ENCODE measurements at regions not wholly inside any gene's neighbourhood (a gene's known extent, or its start where the extent isn't known, plus 50 kb on each side); places are given as distances from the start of the nearest gene placed in this dataset.
"Not testable (repeated sequence)": the region's sequence is repeated elsewhere in the genome, so short reads cannot be mapped to it uniquely, and the experiment has no call there.

DNA sequence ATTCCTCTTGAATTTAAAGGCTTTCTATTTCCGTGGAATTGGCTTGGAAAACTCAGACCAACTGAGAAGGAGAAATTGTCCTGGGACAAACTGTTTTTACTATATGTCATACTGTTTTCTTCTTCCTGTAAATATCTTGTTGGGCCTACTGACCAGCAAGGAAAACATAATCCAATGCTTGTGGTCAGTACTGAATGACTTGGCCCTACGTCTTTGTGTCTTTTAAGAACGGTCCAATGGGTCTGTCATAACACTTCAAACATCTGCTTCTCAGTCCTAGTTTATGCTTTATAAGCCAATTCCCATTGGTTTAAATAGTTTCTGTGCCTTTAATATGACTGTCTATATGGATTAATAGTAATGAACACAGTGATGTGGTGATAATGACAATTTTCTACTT, 248.5 kb upstream of the DDHD1 start:
- DNase-seq (ENCODE audit: low read depth in 3 of 3) = no peak

DNA sequence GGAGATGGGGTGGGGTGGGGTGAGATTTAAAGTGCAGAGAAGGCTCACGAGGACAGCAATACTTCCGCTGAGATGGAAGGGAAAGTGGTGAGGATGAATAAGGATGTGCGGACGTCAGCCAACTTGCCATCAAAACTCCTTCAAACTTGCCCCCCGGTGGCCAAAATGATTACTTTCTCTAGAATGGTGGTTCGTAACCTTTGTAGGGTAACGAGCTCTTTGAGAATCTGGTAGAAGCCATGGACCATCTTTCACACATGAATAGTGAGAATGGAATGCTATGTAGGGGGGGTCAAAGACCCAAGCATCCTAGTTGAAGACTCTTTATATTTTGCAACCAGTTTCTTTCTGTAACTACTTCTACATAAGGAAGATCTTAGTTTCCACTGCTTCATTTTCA, 245.9 kb upstream of the DDHD1 start:
- no peak for DNase-seq (ENCODE audit: low read depth in 3 of 3)

DNA sequence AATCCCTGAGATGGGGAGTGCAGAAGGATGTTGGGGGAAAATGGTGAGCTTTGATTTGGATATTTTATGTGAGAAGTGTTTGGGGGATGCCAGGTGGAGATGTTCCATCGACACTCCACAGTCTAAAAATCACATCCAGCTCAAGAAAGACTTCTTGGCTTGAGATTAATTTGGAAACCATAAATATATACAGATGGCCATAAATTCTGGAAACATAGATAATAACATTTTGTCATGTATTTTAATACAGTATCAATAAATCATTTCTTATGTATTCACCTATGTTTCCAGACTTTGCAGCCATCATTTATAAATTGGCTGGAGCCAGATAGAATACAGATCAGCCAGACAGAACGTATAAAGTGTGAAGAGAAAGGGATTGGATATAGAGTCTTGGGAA, 245.5 kb upstream of the DDHD1 start:
- no peak for DNase-seq (ENCODE audit: low read depth in 3 of 3)

DNA sequence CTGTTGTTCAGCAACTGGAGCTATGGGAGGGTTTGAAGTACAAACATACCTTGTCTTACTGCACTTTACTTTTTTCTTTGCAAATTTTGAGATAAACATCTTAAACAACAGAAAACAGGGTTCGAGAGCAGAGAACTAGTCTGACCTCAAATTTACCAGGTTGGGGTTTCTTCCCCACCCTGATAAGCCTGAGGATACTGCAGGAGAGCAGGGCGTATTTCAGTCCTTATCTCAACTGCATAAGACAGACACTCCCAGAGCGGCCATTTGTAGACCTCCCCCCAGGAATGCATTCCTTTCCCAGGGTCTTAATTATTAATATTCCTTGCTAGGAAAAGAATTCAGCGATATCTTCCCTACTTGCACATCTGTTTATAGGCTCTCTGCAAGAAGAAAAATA, 242.1 kb upstream of the DDHD1 start:
- not testable (repeated sequence) for DNase-seq (ENCODE audit: low read depth in 3 of 3)

DNA sequence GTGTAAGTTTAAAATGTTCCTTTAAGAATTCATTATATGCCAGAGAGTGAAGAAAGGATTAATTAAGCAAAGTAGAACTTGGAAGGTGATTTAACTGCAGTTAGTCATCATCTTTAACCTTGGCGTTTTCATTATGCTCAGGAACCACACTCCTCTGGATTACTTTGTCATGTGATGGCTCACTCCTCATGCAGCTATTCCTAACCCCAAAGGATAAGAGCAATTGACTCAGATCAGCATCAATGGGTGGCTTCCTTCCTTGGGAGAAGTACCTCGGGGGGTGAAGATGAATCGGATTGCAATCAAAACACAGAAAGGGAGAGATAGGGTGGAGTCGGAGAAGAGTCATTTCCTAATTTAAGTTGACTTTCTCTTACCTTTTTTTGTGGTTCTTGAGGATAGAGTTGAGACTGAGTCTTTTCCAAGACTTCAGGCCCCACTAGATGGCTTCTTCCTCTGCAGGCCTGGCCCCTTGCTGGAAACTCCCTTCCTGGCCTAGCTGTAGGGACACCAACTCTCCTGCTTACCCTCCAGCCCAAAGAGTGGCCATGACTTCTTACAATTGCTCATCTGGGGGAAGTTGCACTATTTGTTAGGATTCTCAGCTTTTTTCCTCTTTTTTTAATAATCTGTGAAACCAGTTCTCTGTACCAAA, 238.6 kb upstream of the DDHD1 start:
- no peak for DNase-seq (ENCODE audit: low read depth in 3 of 3)

DNA sequence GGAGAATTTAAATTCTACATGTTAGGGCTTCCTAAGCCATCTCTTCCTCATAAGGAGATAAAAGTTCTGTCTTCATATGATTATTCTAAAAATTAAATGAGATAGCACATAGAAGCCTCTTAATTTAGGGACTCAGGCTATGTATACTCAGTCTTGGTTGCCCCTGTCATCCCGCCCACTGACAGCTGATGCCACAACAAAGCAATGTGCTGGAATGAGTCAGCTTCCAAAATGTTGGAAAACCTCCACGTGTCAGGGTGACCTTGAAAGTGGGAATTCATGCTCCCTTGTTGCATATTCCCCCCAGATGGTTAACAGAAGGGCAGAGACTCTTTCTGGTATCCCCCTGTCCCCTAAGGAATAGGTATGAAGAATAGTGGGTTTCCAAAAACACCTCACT, 238.0 kb upstream of the DDHD1 start:
- DNase-seq (ENCODE audit: low read depth in 3 of 3) = no peak

DNA sequence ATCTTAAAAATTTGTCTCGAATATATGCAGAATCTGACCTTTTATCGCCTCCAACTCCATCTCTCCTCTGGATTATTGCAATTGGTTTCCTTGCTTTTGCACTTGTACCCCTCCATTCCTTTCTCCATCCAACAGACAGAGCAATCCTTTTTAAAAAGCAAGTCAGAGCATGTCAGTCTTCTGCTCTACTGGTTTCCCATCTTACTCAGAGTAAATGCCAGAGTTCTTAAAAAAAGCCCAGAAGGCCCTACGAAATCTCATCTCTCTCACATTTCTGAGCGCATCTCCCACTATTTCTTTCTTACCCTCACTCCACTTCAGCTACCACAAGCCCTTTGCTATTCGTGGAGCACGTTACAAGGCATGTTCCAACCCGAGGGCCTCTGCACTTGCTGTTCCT, 236.9 kb upstream of the DDHD1 start:
- no peak for DNase-seq (ENCODE audit: low read depth in 3 of 3)

DNA sequence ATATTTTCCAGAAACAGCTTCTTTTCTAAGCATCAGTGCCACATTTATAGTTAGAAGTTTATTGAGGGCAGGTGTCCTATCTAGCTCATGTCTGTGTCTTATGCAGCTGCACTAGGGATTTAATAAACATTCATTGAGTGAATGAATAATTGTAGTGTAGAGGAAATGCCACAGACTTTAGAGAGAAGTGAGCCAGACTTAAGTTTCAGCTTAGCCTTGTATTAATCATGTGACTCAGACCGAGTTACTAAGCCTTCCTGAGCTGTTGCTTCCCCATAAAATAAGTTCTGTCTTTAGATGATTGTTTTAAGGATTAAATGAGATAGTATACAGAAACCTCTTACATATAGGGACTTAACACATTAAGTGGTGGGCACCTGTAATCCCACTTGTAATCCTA, 236.1 kb upstream of the DDHD1 start:
- DNase-seq (ENCODE audit: low read depth in 3 of 3) = no peak

DNA sequence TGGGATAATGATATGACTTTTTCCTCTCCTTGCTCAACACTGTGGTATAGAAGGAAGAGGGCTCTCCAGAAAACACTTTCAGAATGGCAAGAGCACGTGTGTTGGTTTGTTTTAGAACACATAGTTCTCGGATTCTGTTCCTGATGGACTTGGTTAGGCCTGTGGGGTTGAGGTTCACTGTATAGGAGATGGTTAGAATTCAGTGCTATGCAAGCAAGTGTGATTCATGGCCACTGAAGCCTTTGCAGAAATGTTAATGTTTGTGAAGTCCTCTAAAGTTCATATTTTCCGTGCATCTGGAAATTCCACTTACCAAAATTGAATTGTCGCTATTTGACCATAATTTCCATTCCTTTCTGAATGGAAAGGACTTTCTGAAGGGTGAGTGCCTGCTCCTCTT, 233.2 kb upstream of the DDHD1 start:
- no peak for DNase-seq (ENCODE audit: low read depth in 3 of 3)

DNA sequence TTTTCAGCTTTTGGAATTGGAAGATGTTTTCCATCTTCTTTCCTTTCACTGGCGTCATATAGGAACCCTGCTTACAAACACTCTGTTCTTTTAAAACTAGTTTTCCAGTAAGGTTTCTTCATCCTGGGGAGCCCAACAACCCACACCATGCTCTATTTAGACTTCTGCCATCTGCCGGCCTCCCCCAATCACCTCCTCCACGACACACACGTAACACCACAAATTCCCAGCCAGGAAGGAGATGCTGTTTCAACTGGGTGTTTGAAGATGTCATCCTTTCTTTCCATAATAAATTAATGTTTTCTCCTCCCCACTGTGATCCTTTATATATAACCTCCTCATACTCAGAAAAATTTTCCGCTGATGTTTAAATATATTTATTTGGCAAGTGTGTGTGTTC, 231.4 kb upstream of the DDHD1 start:
- DNase-seq (ENCODE audit: low read depth in 3 of 3) = no peak

DNA sequence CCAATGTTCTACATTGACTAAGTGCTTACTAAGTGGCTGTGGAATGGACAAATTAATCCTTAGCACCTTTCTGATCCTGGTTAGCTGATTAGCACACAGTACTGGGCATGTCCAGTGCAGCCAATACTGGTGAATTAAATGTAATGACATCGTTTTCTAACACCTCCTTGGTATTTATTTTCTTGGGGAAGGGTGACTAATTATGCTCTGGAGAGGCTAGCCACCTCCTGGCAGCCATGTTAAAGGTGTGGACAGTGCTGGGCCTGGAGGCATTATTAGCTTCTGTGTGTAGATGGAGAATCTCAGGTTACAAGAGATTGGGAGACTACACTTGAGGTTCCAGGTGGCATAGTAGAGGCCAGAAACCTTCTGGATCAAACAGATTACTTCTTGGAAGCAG, 230.9 kb upstream of the DDHD1 start:
- DNase-seq (ENCODE audit: low read depth in 3 of 3) = no peak

DNA sequence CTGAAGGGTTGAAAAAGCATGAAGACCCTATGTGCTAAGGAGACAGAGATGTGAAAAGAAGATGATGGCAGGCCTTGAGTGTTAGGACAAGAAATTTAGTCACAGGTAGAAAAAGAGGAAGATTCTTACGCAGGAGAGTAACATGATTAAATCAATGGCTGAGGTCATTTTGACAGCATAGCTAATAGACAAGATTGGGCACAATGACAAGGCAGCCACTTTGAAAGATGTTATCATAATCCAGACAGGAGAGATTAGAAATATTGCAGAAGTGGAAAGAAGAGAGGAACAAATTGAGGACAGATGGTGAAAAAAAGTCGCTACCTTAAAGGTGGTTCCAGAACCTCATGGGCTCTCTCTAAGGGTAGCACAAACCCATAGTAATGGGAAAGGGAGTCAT, 228.8 kb upstream of the DDHD1 start:
- no peak for DNase-seq (ENCODE audit: low read depth in 3 of 3)

DNA sequence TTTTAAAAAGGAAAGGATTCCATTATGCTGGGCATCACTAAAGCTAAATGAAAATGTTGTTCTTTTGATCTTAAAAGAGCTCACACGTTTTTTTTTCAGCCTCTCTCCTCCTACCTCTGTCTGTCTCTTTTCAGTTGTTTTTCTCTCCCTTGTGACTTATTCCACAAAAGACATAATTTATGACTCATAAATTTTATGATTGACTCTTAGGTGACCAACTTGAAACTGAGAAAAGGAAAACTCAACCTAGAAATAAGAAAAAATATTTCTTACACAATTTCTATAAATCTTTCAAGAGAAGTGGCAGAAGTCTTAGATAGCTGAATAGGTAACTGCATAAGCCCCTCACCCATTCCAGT, 227.7 kb upstream of the DDHD1 start:
- no peak for DNase-seq (ENCODE audit: low read depth in 3 of 3)

DNA sequence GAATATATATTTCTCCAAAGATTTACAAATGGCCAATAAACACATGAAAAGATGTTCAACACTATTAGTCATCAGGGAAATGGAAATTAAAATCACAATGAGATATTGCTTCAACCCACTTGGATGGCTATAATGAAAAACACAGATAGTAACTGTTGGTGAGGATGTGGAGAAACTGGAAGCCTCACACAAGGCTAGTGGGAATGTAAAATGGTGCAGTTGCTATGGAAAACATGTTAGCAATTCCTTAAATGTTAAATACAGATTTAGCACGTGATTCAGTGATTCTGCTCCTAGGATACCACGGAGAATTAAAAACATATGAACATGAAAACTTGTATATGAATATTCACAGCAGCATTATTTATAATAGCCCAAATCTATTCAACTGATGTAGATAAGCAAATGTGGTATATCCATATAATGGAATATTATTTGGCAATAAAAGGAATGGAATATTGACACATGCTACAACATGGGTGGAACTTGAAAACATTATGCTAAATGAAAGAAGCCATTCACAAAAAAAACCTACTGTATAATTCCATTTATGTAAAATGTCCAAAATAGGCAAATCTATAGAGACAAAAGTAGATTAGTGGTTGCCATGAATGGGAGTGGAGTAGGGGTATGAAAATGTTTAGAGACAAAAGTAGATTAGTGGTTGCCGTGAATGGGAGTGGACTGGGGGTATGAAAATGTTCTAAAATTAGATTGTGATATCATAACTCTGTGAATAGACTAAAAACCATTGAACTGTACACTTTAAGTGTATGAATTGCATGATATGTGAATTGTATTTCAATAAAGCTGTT, 227.1 kb upstream of the DDHD1 start:
- DNase-seq (ENCODE audit: low read depth in 3 of 3) = no peak

DNA sequence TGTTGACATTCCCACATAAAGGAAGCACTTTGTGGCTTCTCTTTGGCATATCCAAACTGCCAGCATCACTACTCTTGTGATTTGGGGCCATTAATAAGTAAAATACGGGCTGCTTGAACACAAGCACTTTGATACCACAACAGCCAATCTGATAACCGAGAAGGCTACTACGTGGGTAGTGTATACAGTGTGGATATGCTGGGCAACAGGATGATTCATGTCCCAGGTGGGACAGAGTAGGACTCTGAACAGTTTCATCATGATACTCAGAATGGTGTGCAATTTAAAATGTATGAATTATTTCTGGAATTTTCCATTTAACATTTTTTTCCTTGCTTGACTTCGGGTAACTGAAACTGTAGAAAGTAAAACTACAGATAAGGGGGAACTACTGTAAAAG, 225.0 kb upstream of the DDHD1 start:
- DNase-seq (ENCODE audit: low read depth in 3 of 3) = no peak

DNA sequence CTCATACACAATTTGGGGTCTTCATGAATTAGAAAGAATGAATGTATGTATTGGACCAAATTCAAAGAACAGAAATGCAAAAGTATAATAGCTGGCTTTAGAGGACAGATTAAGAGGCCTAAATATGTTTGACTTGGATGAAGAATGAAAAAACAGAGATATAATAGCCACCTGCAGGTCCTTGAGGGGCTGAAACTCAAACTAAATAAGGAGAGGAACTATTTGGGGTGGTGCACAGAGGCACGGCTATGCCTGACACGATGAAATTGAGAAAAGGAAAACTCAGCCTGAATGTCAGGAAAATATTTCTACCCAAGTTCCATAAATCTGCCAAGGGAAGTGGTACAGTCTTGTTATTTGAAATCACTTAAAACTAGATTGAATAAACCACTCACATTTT, 222.9 kb upstream of the DDHD1 start:
- DNase-seq (ENCODE audit: low read depth in 3 of 3) = no peak

DNA sequence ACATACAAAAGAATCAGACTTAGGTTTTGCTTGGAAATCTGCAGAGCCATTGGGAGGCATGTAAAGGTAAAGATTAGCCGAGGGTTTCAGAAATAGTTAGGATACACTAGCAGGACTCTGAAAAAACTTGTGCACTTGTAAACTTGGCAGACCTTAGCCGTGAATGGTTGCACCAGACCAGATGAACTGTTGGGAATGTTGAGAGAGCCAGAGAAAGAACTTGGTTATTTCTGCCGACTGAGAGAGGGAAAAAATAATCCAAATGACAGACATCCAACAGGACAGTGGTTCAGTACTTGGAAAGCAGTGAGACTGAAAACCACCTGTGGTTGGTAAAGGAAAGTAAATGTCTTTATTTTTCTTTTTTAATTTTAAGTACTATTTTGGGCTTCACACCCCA, 222.5 kb upstream of the DDHD1 start:
- no peak for DNase-seq (ENCODE audit: low read depth in 3 of 3)

DNA sequence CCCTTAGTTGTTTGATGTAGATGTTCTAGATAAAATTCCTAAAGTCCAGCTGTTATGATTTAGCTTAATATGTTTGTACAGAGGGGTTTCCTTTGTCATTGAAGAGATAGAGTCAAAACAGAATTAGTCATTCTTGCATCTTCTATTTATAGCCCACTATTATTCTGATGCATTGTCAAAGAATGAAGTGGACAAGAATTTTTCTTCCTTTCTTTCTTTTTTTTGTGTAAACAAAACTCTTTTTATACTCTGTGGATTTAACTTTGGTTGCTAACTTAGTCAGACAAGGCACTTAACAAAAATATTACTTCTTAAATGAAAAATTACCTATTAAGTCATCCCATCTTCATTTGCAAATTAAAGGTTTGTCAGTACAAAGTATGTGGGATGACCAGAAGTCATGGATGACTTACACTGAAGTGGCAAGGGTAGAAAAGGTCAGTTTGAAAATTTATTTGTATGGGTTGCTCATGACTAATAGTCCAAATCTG, 215.6 kb upstream of the DDHD1 start:
- DNase-seq (ENCODE audit: low read depth in 3 of 3) = no peak

DNA sequence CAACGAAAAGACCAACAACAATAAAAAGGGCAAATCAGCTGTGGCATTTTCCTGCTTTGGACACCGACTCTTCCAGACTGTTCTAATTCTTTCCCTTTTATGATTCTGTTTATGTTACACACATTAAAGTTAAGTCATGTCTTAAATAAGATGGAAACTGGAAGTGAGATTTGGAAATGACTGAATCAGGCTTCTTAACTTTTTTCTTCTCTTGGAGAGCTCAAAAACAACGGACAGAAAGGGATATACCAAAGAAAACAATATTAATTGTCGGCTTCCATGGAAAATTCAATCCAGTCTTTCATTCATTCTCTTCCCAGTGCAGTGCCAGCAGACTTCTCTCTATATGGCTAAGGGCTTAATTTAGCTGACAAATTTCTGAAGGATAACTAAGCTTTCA, 214.9 kb upstream of the DDHD1 start:
- DNase-seq (ENCODE audit: low read depth in 3 of 3) = no peak

DNA sequence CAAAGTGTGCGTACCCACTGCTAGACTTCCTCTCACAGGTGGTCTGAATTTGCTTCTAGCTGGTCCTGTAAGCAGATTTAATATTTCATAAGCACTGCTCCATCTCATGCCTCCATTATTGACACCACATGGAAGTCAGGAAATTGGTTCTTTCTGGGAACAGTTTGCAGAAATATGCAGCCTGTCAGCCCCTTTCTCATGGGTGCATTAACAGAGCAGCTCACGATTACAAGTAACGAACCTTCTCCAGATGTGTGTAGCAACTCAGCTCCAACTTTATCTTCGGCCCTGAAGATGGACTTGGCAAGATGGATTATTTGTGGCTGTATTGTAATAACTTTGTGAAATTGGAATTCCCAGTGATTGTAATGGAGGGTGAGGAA, 214.5 kb upstream of the DDHD1 start:
- DNase-seq (ENCODE audit: low read depth in 3 of 3) = no peak

DNA sequence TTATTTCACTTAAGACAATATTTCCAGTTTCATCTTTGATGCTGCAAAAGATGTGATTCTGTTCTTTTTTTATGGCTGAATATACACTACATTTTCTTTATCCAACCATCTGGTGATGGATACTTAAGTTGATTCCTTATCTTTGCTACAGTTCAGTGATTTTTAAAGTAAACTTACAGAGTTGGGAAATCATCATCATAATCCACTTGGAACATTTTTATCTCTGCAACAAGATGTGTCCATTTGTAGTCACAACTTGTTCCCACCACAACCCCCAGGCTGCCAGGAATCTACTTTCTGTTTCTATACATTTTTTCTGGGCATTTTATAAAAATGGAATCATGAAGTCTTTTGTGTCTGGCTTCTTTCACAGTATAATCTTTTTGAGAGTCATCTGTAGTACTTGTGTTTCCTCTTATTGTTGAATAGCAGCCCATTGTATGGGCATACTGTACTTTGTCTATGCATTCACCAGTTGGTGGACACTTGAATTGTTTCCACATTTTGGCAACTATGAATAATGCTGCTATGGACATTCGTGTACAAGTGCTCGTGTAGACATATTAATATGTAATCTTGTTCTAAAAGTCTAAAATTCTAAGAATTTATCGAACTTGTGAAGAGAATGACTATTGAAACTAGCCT, 212.5 kb upstream of the DDHD1 start:
- no peak for DNase-seq (ENCODE audit: low read depth in 3 of 3)

DNA sequence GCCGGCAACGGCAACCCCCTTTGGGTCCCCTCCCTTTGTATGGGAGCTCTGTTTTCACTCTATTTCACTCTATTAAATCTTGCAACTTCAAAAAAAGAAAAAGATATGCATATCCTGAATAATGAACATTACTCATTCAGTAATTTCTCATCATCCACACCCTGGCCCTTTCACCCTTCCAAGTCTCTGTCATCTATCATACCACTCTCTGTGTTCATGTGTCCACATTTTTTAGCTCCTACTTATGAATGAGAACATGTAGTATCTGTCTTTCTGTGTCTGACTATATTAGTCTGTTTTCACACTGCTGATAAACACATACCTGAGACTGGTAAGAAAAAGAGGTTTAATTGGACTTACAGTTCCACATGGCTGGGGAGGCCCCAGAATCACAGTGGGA, 209.8 kb upstream of the DDHD1 start:
- DNase-seq (ENCODE audit: low read depth in 3 of 3) = not testable (repeated sequence)

DNA sequence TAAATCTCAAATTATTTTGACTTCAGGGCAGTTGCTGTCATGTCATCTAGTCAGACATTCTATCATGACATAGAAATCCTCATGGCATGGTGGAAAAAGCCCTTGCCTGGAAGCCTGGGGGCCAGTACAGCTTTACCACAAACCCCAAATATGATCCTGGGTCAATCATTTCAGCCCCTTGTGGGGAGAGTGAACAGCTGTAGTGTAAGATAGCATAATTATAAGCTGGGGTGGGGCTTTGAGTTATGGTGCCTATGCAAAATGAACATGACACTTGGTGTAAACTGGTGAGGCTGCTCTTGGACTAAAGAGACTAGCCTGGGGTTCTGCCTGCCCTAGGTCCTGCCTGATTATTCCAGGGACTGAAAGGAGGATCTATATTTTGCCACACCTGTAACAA, 207.7 kb upstream of the DDHD1 start:
- DNase-seq (ENCODE audit: low read depth in 3 of 3) = no peak

Measured in stimulated activated CD4-positive, alpha-beta T cell treated with anti-CD3 and anti-CD28 coated beads, TNF-alpha, amount 100 ng/mL, for 48 hours (primary cell).